B cell (primary cell): ENCODE measurements at regions not wholly inside any gene's neighbourhood (a gene's known extent, or its start where the extent isn't known, plus 50 kb on each side); places are given as distances from the start of the nearest gene placed in this dataset.

Experiments
- ATAC-seq: fragments of 200-7000 bp; cut with Tn5 transposase; one replicate; pipeline ENCODE4 v1.10.0; 2021; ENCODE audit warnings: low read depth, mild to moderate bottlenecking, moderate number of reproducible peaks, moderate library complexity
- CTCF ChIA-PET: fragments of 350-600 bp; sonication (Branson Sonifier 250); formaldehyde crosslinking; loops from one replicate; lab custom pipeline; 2021; ENCODE audit warnings: antibody characterized with exemption, inconsistent platforms; lab: Charles Lee
- POLR2A ChIA-PET: fragments of 350-600 bp; sonication (Branson Sonifier 250); formaldehyde crosslinking; loops from one replicate; lab custom pipeline; 2021; ENCODE audit warnings: antibody characterized with exemption; lab: Charles Lee
- DNase-seq: peaks from one replicate; pipeline ENCODE4 v3.0.0; 2013
- H2AFZ ChIP-seq: 2 replicates; pipeline ENCODE4 v1.6.1; 2012; ENCODE audit warnings: mild to moderate bottlenecking, low read depth, low read length; ENCODE audit not compliant: insufficient read depth, poor library complexity, severe bottlenecking
- H3K27ac ChIP-seq, 2 donors: 1 replicate in 1 of 2; 2 replicates in 1 of 2; pipeline ENCODE4 v1.5.1; 2012 to 2013; ENCODE audit warnings: low read length in 2 of 2, mild to moderate bottlenecking in 2 of 2, moderate library complexity in 1 of 2
- H3K27me3 ChIP-seq, 4 experiments: fragments of 200-600 bp in 1 of 4; sonication (generic) in 1 of 4; replicated peaks in 1 of 4; 1 replicate in 2 of 4; 2 replicates in 2 of 4; pipeline versions ENCODE4 v1.6.1 to v1.7.0; 2013 to 2016; ENCODE audit warnings: low read length in 3 of 4, mild to moderate bottlenecking in 2 of 4, mixed read lengths in 1 of 4, moderate library complexity in 1 of 4; ENCODE audit not compliant: insufficient read depth in 4 of 4, control insufficient read depth in 3 of 4; ENCODE audit errors: control extremely low read depth in 1 of 4
- H3K36me3 ChIP-seq, 2 experiments: replicated peaks in 1 of 2; 1 replicate in 1 of 2; 2 replicates in 1 of 2; pipeline versions ENCODE4 v1.6.1 to v1.7.1; 2013; ENCODE audit warnings: low read length in 1 of 2; ENCODE audit not compliant: insufficient read depth in 2 of 2, control insufficient read depth in 1 of 2; ENCODE audit errors: control extremely low read depth in 1 of 2, extremely low read depth in 1 of 2
- H3K4me1 ChIP-seq, 2 donors: fragments of 200-600 bp in 1 of 2; sonication (generic) in 1 of 2; 1 replicate in 1 of 2; 2 replicates in 1 of 2; pipeline versions ENCODE4 v1.5.1 to v1.6.1; 2013 to 2017; ENCODE audit warnings: low read length in 2 of 2; ENCODE audit not compliant: control insufficient read depth in 2 of 2, insufficient read depth in 2 of 2
- H3K4me2 ChIP-seq: replicated peaks from 2 replicates; pipeline ENCODE3; 2012; ENCODE audit warnings: mild to moderate bottlenecking, low read depth, low read length; ENCODE audit not compliant: poor library complexity, severe bottlenecking
- H3K4me3 ChIP-seq, 5 experiments: fragments of 200-600 bp in 1 of 5; sonication (generic) in 1 of 5; 1 replicate in 3 of 5; 2 replicates in 2 of 5; pipeline versions ENCODE4 v1.5.1 to v1.7.0; 2011 to 2016; ENCODE audit warnings: low read length in 4 of 5, mild to moderate bottlenecking in 4 of 5, low read depth in 2 of 5, control low read depth in 1 of 5, moderate library complexity in 1 of 5; ENCODE audit not compliant: insufficient read depth in 1 of 5; ENCODE audit errors: control extremely low read depth in 1 of 5, extremely low read depth in 1 of 5
- H3K79me2 ChIP-seq: fragments of 200-600 bp; sonication (generic); one replicate; pipeline ENCODE4 v1.6.0; 2016; ENCODE audit warnings: low read length; ENCODE audit not compliant: control insufficient read depth, insufficient read depth
- H3K9ac ChIP-seq: fragments of 200-600 bp; sonication (generic); 2 replicates; pipeline ENCODE4 v1.6.1; 2017; ENCODE audit warnings: mild to moderate bottlenecking, low read length, moderate library complexity
- H3K9me3 ChIP-seq, 3 donors: one replicate each; pipeline versions ENCODE4 v1.6.1 to v1.7.1; 2013; ENCODE audit warnings: low read length in 2 of 3; ENCODE audit not compliant: control insufficient read depth in 2 of 3, insufficient read depth in 1 of 3; ENCODE audit errors: control extremely low read depth in 1 of 3
- H4K20me1 ChIP-seq: 2 replicates; pipeline ENCODE4 v1.6.0; 2012; ENCODE audit warnings: mild to moderate bottlenecking, low read length; ENCODE audit not compliant: insufficient read depth, control insufficient read depth, poor library complexity, severe bottlenecking
- H3K27ac Mint-ChIP-seq: one replicate; pipeline ENCODE4 v1.8.0; 2021; ENCODE audit warnings: mixed read lengths
- H3K27me3 Mint-ChIP-seq: one replicate; pipeline ENCODE4 v1.8.0; 2021; ENCODE audit warnings: mixed read lengths
- H3K4me1 Mint-ChIP-seq: one replicate; pipeline ENCODE4 v1.8.0; 2021; ENCODE audit warnings: mixed read lengths
- H3K4me3 Mint-ChIP-seq: one replicate; pipeline ENCODE4 v1.8.0; 2021; ENCODE audit warnings: mixed read lengths
- H3K9me3 Mint-ChIP-seq: one replicate; pipeline ENCODE4 v1.8.0; 2022; ENCODE audit warnings: mixed read lengths; ENCODE audit not compliant: insufficient read depth
- EZH2 ChIP-seq: IDR thresholded peaks from 2 replicates; pipeline ENCODE4 v1.6.1; 2012; ENCODE audit warnings: borderline replicate concordance, low read depth, mild to moderate bottlenecking, moderate library complexity, low read length; ENCODE audit not compliant: insufficient read depth, poor library complexity, severe bottlenecking
- WGBS: methylation state at CpG from one replicate; pipeline ENCODE4 v1.1.5; 2013; ENCODE audit warnings: missing lambda C conversion rate; ENCODE audit not compliant: insufficient coverage; 5-methylcytosine and 5-hydroxymethylcytosine counted together
- intact Hi-C: fragments of 100-400 bp; cut with micrococcal nuclease; formaldehyde crosslinking; loops from one replicate; pipeline ENCODE4 v1.10.0; 2022
- TF ChIP-seq, protein P1 (sequence below): fragments of 200-600 bp; IDR thresholded peaks from one replicate; pipeline ENCODE4 v1.8.0; 2022; ENCODE audit warnings: antibody characterized with exemption, mild to moderate bottlenecking

DNA sequence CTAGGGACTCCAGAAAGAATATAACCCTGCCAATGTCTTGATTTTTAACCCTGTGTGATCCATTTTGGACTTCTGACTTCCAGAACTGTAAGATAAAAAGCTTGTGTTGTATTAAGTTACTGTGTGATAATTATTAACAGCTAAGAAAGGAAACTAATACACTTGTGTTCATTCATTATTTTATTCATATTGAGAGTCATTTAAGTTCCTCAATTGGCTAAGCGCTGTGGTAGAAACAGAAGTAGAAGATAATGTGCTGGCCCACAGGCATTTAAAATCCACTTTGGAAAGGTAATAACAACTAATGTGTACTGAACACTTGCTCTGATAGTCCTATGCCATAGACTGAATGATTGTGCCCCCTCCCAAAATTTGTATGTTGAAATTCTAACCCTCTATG, 471.7 kb upstream of the GHITM start:
- H3K27ac Mint-ChIP-seq = no peak overlapping the region
- no peak overlapping the region for H2AFZ ChIP-seq
- no peaks in the 10 kb centered on the region for H3K36me3 ChIP-seq
- no peak overlapping the region for H3K9ac ChIP-seq
- H3K27ac ChIP-seq = no peak overlapping the region
- ATAC-seq (no peak), DNase-seq (no peak)
- H3K9me3 ChIP-seq = no peaks in the 10 kb centered on the region
- intact Hi-C loops = no loop called here
- no peak overlapping the region for H3K4me3 ChIP-seq
- H4K20me1 ChIP-seq = no peaks in the 10 kb centered on the region
- no peaks in the 10 kb centered on the region for H3K4me1 Mint-ChIP-seq
- H3K4me1 ChIP-seq = no peaks in the 10 kb centered on the region
- WGBS = no CpG with 5 or more reads among the region's 1 CpG
- no peaks in the 10 kb centered on the region for H3K9me3 Mint-ChIP-seq
- POLR2A ChIA-PET = no interaction called here
- H3K4me2 ChIP-seq = no peak overlapping the region
- H3K27me3 Mint-ChIP-seq = no peaks in the 10 kb centered on the region
- no peaks in the 10 kb centered on the region for H3K27me3 ChIP-seq
- no peaks in the 10 kb centered on the region for H3K79me2 ChIP-seq
- no peak overlapping the region for H3K4me3 Mint-ChIP-seq
- CTCF ChIA-PET = no interaction called here
- no peak for TF ChIP-seq EZH2
- TF ChIP-seq, protein P1, sequence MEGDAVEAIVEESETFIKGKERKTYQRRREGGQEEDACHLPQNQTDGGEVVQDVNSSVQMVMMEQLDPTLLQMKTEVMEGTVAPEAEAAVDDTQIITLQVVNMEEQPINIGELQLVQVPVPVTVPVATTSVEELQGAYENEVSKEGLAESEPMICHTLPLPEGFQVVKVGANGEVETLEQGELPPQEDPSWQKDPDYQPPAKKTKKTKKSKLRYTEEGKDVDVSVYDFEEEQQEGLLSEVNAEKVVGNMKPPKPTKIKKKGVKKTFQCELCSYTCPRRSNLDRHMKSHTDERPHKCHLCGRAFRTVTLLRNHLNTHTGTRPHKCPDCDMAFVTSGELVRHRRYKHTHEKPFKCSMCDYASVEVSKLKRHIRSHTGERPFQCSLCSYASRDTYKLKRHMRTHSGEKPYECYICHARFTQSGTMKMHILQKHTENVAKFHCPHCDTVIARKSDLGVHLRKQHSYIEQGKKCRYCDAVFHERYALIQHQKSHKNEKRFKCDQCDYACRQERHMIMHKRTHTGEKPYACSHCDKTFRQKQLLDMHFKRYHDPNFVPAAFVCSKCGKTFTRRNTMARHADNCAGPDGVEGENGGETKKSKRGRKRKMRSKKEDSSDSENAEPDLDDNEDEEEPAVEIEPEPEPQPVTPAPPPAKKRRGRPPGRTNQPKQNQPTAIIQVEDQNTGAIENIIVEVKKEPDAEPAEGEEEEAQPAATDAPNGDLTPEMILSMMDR = no peak

DNA sequence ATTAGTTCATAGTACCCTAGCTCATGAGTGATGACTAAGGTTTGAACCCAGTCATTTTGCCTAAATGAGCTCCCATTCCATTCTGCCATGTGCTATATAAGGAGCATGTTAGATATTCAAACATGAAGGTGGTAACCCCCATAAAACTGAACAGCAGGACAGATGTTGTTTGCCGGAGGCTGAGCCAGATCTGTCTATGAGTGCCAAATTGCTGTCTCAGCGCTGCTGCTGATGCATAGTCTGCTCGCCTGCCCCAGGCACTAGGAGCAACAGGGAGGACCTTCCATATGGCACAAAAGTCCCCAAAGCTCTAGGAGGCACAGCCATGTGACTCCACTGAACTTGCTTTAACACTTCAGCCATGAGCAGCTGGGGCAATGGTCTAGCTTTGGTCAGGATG, 466.0 kb upstream of the GHITM start:
- H3K27ac Mint-ChIP-seq = no peak overlapping the region
- H3K4me1 Mint-ChIP-seq = no peaks in the 10 kb centered on the region
- CTCF ChIA-PET = no interaction called here
- H3K27me3 ChIP-seq = no peaks in the 10 kb centered on the region
- no peaks in the 10 kb centered on the region for H3K36me3 ChIP-seq
- POLR2A ChIA-PET = no interaction called here
- H3K27me3 Mint-ChIP-seq = no peaks in the 10 kb centered on the region
- H3K27ac ChIP-seq = no peak overlapping the region
- 87% methylated on average over 3 of the region's 3 CpGs for WGBS
- H3K4me2 ChIP-seq = no peak overlapping the region
- no peaks in the 10 kb centered on the region for H3K9me3 ChIP-seq
- DNase-seq (no peak), ATAC-seq (no peak)
- no peaks in the 10 kb centered on the region for H3K79me2 ChIP-seq
- intact Hi-C loops = no loop called here
- H2AFZ ChIP-seq = no peak overlapping the region
- H3K4me3 ChIP-seq = no peak overlapping the region
- H3K9ac ChIP-seq = no peak overlapping the region
- no peaks in the 10 kb centered on the region for H3K9me3 Mint-ChIP-seq
- no peak overlapping the region for H3K4me3 Mint-ChIP-seq
- H4K20me1 ChIP-seq = no peaks in the 10 kb centered on the region
- no peak for TF ChIP-seq EZH2
- TF ChIP-seq, protein P1 = no peak
- no peaks in the 10 kb centered on the region for H3K4me1 ChIP-seq
